ENCODE measurements at regions not wholly inside any gene's neighbourhood (a gene's known extent, or its start where the extent isn't known, plus 50 kb on each side); places are given as distances from the start of the nearest gene placed in this dataset.
A peak's percentile ranks its signal among the peaks of the same experiment; 100 is the strongest.
"Not testable (repeated sequence)": the region's sequence is repeated elsewhere in the genome, so short reads cannot be mapped to it uniquely, and the experiment has no call there.

- no peak for ATAC-seq
Observed at GRCh38 chr7:81339946-81340345, 421.1 kb upstream of the SEMA3C start.

- ATAC-seq: no peak
Observed at GRCh38 chr7:81333536-81333935, 414.7 kb upstream of the SEMA3C start.

GRCh38 chr7:81333004-81333403 is 414.2 kb upstream of the SEMA3C start:
- no peak for ATAC-seq

- ATAC-seq: no peak
Observed at GRCh38 chr7:81331061-81332018, 412.5 kb upstream of the SEMA3C start.

GRCh38 chr7:81330108-81330507 is 411.3 kb upstream of the SEMA3C start:
- ATAC-seq: peak; percentile 73

- no peak for ATAC-seq
Observed at GRCh38 chr7:81327468-81328266, 408.8 kb upstream of the SEMA3C start.

- no peak for ATAC-seq
Observed at GRCh38 chr7:81321949-81322348, 403.1 kb upstream of the SEMA3C start.

GRCh38 chr7:81317741-81318140 is 398.9 kb upstream of the SEMA3C start:
- ATAC-seq: no peak

- ATAC-seq: no peak
Observed at GRCh38 chr7:81308643-81309322, 389.9 kb upstream of the SEMA3C start.

- no peak for ATAC-seq
Observed at GRCh38 chr7:81301815-81302214, 383.0 kb upstream of the SEMA3C start.

- ATAC-seq: no peak
Observed at GRCh38 chr7:81300753-81301152, 381.9 kb upstream of the SEMA3C start.

- ATAC-seq: no peak
Observed at GRCh38 chr7:81299711-81300110, 380.9 kb upstream of the SEMA3C start.

GRCh38 chr7:81298951-81299666 is 380.3 kb upstream of the SEMA3C start:
- peak; percentile 85 for ATAC-seq

GRCh38 chr7:81297317-81297716 is 378.5 kb upstream of the SEMA3C start:
- no peak for ATAC-seq

- ATAC-seq: no peak
Observed at GRCh38 chr7:81296726-81297125, 377.9 kb upstream of the SEMA3C start.

GRCh38 chr7:81294897-81295515 is 376.2 kb upstream of the SEMA3C start:
- peak; percentile 15 for ATAC-seq

- ATAC-seq: no peak
Observed at GRCh38 chr7:81293806-81294205, 375.0 kb upstream of the SEMA3C start.

- ATAC-seq: not testable (repeated sequence)
Observed at GRCh38 chr7:81286754-81287153, 367.9 kb upstream of the SEMA3C start.

GRCh38 chr7:81285142-81285871 is 366.5 kb upstream of the SEMA3C start:
- no peak for ATAC-seq

- ATAC-seq: no peak
Observed at GRCh38 chr7:81284576-81284975, 365.7 kb upstream of the SEMA3C start.

- no peak for ATAC-seq
Observed at GRCh38 chr7:81280531-81280930, 361.7 kb upstream of the SEMA3C start.

All from esophagus mucosa (tissue), 1 donor.